UCSD-AML1 (cell line): ENCODE measurements at regions not wholly inside any gene's neighbourhood (a gene's known extent, or its start where the extent isn't known, plus 50 kb on each side); places are given as distances from the start of the nearest gene placed in this dataset.
"Not testable (repeated sequence)": the region's sequence is repeated elsewhere in the genome, so short reads cannot be mapped to it uniquely, and the experiment has no call there.

ENCODE experiments used
- DNase-seq: peaks from one replicate; lab custom pipeline; 2025; ENCODE audit not compliant: unreplicated experiment; lab: John Stamatoyannopoulos, UW

DNA sequence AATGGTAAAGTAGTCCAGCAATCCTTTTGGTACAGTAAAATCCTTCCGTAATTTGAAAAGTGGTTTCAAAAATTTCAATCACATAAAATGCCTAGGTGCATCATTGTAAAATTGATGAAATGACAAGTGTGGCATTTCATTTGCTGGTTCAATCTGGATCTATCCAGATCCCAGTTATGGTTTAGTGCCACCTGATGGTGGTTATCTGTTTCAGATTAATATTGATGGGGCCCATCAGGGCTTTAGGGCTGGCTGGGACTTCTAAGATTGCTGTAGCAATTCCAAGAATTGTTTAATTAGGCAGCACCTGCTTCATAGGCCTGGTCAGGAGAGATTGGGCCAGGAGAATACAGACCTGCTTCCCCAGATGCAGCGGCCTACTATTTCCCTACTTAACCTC is 55.5 kb upstream of the PIK3C3 start:
- no peak for DNase-seq

GRCh38 chr18:41893432-41893831 is 61.6 kb upstream of the PIK3C3 start:
- no peak for DNase-seq

GRCh38 chr18:41887100-41887499 is 67.9 kb upstream of the PIK3C3 start:
- DNase-seq = no peak

DNA sequence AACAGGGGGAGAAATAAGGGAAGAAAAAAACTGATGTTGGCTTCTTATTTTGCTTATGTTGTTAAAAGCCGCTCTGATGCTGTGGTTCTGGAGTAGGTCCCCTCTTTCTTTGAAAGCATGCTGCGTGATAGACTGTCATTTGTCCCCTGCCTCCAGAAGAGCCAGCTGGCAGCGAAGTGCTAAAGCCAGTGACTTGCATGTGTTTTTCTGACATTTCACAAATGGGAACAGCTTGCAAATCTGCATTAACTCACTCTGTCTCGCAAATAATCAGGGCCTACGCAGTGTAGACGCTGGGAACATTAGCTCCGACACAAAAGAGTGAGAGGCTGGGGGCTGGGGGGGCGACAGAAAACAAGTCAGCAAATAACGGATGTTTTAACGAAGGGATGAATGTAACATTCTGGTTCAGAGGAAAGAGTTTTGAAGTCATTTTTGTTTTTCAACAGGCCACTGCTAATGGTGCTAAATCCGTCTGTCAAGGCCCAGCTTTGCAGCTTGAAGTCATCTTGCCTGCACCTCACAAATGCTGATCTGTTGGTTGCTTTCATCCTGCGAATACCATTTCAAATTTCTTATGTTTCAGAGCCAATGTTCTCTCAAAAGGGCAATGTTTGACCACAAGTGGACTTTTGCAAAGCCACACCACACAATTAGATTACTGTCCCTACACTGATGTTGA is 68.8 kb upstream of the PIK3C3 start:
- no peak for DNase-seq

DNA sequence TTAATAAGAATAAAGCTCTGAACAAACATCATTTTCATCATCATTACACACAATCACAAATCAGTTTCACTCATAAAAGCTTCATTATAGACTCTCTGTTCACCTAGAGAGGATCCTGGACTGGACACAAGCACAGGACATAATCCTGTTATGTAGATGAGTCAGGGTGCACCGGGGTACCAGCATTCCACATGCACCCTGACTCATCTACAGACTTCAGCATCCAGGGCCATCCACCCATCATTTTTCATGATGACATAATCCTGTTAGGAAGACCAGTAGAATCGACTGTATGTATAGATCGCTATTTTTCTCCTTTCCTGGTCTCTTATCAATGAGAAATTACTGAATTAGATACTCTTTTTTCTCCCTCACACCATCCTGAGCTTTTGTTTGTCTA is 73.7 kb upstream of the PIK3C3 start:
- no peak for DNase-seq

DNA sequence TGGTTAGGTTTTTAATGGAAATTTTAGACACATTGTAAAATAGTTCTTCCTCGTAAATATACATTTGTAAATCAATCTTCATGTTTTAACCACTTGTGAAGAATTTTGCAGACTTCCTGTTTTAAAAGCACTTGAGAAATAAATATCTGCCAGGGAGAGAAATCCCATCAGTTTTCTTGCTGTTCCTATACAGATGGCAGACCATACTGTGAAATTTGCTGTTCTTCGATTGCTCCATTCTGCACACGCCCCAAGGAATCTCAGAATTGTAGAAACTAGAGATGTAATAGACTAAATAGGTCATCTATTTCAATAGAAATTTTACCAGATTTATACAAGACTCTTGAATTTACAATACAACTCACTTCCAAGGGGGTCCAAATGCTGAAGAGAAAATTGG is 75.8 kb upstream of the PIK3C3 start:
- DNase-seq = no peak

GRCh38 chr18:41875094-41875780 is 79.8 kb upstream of the PIK3C3 start:
- DNase-seq = no peak

DNA sequence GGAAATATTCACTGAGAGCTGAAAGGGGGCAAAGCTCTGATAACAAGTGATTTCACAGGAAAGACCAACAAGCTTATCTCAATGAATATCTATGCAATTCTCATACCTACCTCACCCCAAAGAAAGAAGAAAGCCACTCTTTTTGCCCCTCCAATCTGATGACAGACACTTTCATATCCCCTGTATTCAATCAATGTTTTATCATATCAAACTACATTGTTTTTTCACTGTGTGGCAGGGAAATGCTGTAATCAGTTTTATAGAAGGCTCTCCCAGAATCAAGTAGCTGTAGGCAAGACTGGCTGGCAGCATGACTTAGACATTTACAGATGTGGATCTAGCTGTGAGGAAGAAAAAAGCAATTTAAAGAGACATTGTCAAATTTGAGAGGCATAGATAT is 81.3 kb upstream of the PIK3C3 start:
- DNase-seq = no peak

GRCh38 chr18:41872206-41872605 is 82.8 kb upstream of the PIK3C3 start:
- DNase-seq = no peak

DNA sequence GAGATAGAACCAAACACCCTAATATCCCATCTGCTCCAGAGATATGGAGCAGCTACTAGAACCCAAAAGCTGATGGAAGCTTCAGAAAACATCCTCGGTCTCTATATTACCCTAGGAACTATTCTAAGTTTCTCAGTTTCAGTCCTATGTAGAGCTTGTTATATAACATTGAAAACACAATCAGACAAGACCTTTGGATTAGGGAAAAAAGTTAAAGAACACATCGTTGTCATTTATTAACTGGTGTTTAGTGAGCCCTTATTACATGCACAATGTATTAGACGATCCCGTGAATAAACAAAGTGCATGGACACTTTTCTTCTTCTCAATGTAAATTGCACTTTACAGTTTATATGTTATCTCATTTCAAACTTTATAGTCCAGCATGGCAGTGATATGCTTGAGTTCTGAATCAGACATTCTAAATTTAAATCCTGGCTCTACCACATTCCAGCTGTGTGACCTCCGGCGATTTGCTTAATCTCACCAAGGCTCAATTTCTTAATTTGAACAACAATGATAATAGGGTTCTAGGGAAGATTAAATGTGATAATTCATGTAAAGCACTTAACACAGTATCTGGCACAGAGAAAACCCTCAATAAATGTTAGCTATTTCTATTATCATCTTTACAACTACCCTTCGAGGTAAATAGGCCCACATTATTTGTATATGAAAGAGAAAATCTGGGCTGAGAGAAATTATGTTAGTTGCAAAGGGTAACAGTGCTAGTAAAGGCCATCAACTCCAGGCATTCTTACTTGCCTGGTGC is 83.6 kb upstream of the PIK3C3 start:
- no peak for DNase-seq

GRCh38 chr18:41870817-41871216 is 84.2 kb upstream of the PIK3C3 start:
- DNase-seq = no peak

GRCh38 chr18:41870191-41870590 is 84.8 kb upstream of the PIK3C3 start:
- no peak for DNase-seq

DNA sequence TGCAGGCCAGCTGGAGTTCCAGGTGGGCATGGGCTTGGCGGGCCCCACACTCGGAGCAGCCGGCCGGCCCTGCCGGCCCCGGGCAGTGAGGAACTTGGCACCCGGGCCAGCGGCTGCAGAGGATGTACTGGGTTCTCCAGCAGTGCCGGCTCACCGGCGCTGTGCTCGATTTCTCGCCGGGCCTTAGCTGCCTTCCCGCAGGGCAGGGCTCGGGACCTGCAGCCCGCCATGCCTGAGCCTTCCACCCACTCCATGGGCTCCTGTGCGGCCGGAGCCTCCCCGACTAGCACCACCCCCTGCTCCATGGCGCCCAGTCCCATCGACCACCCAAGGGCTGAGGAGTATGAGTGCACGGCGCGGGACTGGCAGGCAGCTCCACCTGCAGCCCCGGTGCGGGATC is 89.2 kb upstream of the PIK3C3 start:
- DNase-seq = not testable (repeated sequence)

GRCh38 chr18:41864216-41864615 is 90.8 kb upstream of the PIK3C3 start:
- no peak for DNase-seq

DNA sequence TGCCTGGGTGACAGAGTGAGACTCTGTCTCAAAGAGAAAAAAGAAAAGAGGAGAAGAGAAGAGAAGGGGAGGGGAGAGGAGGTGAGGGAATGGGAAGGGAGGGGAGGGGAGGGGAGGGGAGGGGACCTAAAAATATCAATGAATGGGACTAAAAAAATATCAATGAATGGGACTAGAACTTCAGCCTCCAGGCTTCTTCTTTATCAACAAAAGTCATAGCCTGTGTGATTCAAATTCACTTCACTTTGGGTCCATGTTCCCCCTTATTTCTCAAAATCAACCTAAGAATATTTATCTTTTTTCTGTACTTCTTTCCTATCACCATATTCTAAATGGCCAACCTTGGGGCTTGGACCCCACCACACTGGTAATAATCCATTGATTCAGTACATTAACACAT is 92.1 kb upstream of the PIK3C3 start:
- no peak for DNase-seq

DNA sequence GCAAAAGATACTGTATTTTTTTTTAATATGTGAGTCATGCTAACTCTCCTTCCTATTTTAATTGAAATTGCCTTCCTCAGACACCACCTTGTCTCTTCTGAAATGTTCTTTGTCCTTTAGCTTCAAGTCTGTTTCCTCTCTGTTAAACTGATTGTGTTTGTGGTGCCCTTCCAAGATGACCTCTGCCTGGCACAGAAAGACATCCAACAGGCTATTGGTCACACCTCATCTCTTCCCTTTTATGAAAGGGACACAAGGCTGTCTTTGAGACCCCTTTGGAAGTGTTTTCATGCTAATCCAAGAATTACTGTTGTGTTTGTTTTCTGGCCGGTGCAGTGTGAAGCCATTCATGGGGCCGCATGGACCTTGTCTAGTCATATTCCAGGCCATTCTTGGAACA is 94.0 kb upstream of the PIK3C3 start:
- DNase-seq = no peak

DNA sequence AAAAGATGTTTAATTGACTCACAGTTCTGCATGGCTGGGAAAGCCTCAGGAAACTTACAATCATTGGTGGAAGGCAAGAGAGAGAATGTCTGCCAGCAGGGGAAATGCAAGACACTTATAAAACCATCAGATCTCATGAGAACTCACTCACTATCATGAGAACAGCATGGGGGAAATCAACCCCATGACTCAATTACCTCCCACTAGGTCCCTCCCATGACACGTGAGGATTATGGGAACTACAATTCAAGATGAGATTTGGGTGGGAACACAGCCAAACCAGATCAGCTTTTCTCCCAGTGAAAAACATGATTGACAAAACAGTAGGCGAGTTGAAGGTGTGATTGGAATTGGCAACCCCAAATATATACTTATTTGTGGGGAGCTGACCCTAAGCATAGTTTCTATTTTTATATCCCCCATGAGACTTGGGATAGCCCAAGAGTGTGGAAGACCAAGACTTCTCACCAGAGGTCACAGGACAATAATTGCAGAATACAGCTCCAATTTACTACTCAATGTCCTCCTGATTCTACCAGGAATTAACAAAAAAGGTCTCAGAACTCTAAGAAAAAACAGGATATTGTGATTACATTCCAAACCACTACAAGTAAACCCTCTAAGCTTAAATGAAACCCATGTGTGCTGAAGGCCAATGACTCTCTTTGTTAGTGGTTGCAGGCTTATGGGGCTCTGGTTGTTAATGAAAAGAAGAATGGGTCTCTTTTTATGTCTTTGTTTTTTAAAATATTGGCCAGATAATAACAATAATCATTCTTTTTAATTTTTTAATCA is 96.1 kb upstream of the PIK3C3 start:
- no peak for DNase-seq

- DNase-seq = no peak
Observed at GRCh38 chr18:41853280-41853679, 101.8 kb upstream of the PIK3C3 start.

GRCh38 chr18:41850781-41851180 is 104.3 kb upstream of the PIK3C3 start:
- no peak for DNase-seq

GRCh38 chr18:41849632-41850031 is 105.4 kb upstream of the PIK3C3 start:
- no peak for DNase-seq

DNA sequence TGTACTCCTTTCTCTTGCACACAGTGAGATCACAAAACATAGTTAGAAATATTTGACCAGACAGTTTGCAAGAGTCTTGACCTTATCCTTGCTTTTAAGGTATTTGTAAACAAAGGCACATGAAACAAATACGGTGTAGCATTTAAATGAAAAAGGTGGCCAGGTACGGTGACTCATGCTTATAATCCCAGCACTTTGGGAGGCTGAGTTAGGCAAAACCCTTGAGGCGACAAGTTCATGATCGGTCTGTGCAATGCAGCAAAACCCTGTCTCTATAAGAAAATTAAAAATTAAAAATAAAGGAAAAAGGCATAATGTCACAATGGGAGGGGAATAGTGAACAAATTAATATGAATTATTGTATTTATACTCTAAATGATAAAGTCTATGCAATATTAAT is 109.5 kb upstream of the PIK3C3 start:
- DNase-seq = no peak
